ENCODE measurements at regions not wholly inside any gene's neighbourhood (a gene's known extent, or its start where the extent isn't known, plus 50 kb on each side); places are given as distances from the start of the nearest gene placed in this dataset.
A peak's percentile ranks its signal among the peaks of the same experiment; 100 is the strongest.
"Not testable (repeated sequence)": the region's sequence is repeated elsewhere in the genome, so short reads cannot be mapped to it uniquely, and the experiment has no call there.

DNA sequence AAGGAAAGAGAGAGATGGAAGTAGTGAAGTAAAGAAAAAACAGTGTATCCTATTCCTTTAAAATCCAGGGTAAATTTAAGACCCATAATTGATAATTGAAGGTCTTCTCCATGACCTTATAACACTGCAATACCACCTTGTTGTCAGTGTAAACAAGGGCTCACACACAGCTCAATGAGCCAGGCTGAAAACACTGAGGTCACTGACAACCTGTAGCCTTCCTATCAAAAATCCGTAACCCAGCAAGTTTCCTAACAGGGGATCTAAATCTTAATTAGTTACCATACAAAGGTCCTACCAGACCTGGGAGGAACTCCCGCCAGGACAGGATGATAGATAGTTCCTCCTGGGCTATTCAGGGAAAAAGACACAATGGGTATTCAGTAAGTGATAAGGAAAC lies 1677.1 kb downstream of the OLFM4 start:
- Mint-ChIP-seq H3K27me3 (ENCODE audit: low read depth) (no peaks in the 10 kb centered on the region), H3K9me3 (no peaks in the 10 kb centered on the region), H3K4me1 (no peaks in the 10 kb centered on the region), H3K4me3 (no peak overlapping the region), H3K36me3 (ENCODE audit: low read depth) (no peaks in the 10 kb centered on the region), H3K27ac (ENCODE audit: unreplicated experiment) (no peak overlapping the region)
- DNase-seq (ENCODE audit: low read depth, low spot score), result no peak
- TF ChIP-seq, protein P1, sequence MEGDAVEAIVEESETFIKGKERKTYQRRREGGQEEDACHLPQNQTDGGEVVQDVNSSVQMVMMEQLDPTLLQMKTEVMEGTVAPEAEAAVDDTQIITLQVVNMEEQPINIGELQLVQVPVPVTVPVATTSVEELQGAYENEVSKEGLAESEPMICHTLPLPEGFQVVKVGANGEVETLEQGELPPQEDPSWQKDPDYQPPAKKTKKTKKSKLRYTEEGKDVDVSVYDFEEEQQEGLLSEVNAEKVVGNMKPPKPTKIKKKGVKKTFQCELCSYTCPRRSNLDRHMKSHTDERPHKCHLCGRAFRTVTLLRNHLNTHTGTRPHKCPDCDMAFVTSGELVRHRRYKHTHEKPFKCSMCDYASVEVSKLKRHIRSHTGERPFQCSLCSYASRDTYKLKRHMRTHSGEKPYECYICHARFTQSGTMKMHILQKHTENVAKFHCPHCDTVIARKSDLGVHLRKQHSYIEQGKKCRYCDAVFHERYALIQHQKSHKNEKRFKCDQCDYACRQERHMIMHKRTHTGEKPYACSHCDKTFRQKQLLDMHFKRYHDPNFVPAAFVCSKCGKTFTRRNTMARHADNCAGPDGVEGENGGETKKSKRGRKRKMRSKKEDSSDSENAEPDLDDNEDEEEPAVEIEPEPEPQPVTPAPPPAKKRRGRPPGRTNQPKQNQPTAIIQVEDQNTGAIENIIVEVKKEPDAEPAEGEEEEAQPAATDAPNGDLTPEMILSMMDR (conservative IDR thresholded peaks at IDR 0.05), result no peak

DNA sequence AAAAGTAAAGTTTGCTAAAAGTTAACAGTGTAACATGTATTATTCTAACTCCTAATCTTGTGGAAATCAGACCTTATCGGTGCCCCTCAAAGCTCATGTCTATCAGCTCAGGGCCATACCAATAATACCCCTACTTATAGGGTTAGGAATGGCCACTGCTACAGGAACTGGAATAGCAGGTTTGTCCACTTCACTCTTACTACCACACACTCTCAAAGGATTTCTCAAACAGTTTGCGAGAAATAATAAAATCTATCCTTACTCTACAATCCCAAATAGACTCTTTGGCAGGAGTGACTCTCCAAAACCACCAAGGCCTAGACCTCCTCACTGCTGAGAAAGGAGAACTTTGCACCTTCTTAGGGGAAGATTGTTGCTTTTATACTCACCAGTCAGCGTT lies 1677.7 kb downstream of the OLFM4 start:
- Mint-ChIP-seq H3K36me3 (ENCODE audit: low read depth) (no peaks in the 10 kb centered on the region), H3K9me3 (no peaks in the 10 kb centered on the region), H3K4me3 (no peak overlapping the region), H3K27me3 (ENCODE audit: low read depth) (no peaks in the 10 kb centered on the region), H3K27ac (ENCODE audit: unreplicated experiment) (no peak overlapping the region), H3K4me1 (no peaks in the 10 kb centered on the region)
- no peak for DNase-seq (ENCODE audit: low read depth, low spot score)
- TF ChIP-seq, protein P1 (conservative IDR thresholded peaks at IDR 0.05), result no peak

DNA sequence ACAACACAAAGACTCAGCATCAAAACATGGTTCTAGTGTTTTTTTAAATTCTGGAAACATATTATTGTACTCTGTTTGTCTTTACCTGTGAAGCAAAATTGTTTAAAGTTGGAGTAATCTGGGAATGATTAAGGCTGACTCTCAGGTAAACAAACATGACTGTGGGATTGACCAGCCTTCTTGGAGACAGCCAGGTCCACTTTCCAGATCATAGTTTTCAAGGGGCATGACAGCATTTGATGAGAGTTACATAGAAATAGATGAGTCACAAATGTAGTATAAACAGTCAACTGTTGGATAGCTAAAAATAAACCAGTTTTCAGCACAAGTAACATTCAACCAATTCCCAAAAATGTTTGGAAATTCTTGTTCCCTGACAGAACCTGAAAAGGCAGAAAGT lies 1680.9 kb downstream of the OLFM4 start:
- Mint-ChIP-seq H3K4me3 (no peak overlapping the region), H3K27me3 (ENCODE audit: low read depth) (no peaks in the 10 kb centered on the region), H3K27ac (ENCODE audit: unreplicated experiment) (no peak overlapping the region), H3K9me3 (no peaks in the 10 kb centered on the region), H3K4me1 (no peaks in the 10 kb centered on the region), H3K36me3 (ENCODE audit: low read depth) (no peaks in the 10 kb centered on the region)
- TF ChIP-seq, protein P1 (conservative IDR thresholded peaks at IDR 0.05), result no peak
- no peak for DNase-seq (ENCODE audit: low read depth, low spot score)

DNA sequence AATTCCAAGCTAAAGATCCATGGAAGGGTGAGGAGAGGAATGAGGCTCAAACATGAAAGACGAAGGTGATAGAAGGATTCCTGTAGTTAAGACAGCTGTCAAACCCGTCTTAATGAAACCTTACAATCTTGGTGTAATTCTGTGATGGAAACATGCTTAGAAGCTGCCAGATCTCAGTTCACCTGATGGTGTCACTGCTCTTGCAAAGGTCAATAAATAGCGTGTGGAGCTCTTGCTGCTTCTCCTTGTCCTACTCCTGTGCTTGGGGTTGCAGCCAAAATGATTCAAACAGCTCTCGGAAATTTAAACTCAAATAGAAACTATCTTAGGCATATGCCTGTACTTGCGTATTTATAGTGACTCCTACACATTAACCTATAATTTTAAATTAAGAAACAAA lies 1705.0 kb downstream of the OLFM4 start:
- Mint-ChIP-seq H3K4me3 (no peak overlapping the region), H3K36me3 (ENCODE audit: low read depth) (peaks cover 2% of the 10 kb centered on the region), H3K27ac (ENCODE audit: unreplicated experiment) (no peak overlapping the region), H3K4me1 (peaks cover 9% of the 10 kb centered on the region), H3K27me3 (ENCODE audit: low read depth) (no peaks in the 10 kb centered on the region), H3K9me3 (no peaks in the 10 kb centered on the region)
- DNase-seq (ENCODE audit: low read depth, low spot score), result no peak
- TF ChIP-seq, protein P1 (conservative IDR thresholded peaks at IDR 0.05), result peak; percentile 20

DNA sequence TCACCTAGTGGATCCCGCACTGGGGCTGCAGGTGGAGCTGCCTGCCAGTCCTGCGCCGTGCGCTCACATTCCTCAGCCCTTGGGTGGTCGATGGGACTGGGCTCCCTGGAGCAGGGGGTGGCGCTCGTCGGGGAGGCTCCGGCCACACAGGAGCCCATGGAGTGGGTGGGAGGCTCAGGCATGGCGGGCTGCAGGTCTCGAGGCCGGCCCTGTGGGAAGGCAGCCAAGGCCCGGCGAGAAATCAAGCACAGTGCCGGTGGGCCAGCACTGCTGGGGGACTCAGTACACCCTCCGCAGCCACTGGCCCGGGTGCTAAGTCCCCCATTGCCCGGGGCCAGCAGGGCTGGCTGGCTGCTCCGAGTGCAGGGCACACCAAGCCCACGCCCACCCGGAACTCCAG lies 1708.6 kb downstream of the OLFM4 start:
- not testable (repeated sequence) for DNase-seq (ENCODE audit: low read depth, low spot score); H3K9me3 Mint-ChIP-seq; H3K27me3 Mint-ChIP-seq (ENCODE audit: low read depth); H3K36me3 Mint-ChIP-seq (ENCODE audit: low read depth); H3K4me3 Mint-ChIP-seq; H3K27ac Mint-ChIP-seq (ENCODE audit: unreplicated experiment); H3K4me1 Mint-ChIP-seq

DNA sequence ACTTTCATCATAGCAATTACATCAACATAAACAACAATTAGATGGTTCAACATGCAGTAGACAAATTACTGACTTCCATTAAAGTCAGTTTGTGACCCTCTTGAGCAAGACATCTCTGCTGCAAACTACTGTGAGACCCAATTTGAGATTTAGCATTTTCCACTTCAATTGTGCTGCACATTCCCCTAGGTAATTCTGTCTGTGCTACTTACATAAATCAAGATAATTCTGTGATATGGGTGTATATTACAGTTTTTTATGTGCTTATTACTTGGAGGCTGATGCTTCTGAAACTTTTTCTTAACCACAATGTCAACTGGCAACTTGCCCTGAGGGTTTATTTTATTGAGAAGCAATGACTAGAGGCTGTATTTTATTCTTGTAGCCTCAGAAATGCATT lies 1714.4 kb downstream of the OLFM4 start:
- TF ChIP-seq, protein P1 (conservative IDR thresholded peaks at IDR 0.05), result no peak
- H3K27me3 Mint-ChIP-seq (ENCODE audit: low read depth), result no peaks in the 10 kb centered on the region
- no peaks in the 10 kb centered on the region for H3K36me3 Mint-ChIP-seq (ENCODE audit: low read depth)
- no peaks in the 10 kb centered on the region for H3K4me1 Mint-ChIP-seq
- no peak overlapping the region for H3K27ac Mint-ChIP-seq (ENCODE audit: unreplicated experiment)
- H3K9me3 Mint-ChIP-seq, result no peaks in the 10 kb centered on the region
- no peak for DNase-seq (ENCODE audit: low read depth, low spot score)
- H3K4me3 Mint-ChIP-seq, result no peak overlapping the region

All from neural crest cell (in vitro differentiated cells).